WTC11 (cell line): ENCODE measurements at regions not wholly inside any gene's neighbourhood (a gene's known extent, or its start where the extent isn't known, plus 50 kb on each side); places are given as distances from the start of the nearest gene placed in this dataset.

Experiments
- ATAC-seq: fragments of 200-7000 bp; cut with Tn5 transposase; 2 replicates; pipeline ENCODE4 v1.10.0; 2021; ENCODE audit warnings: mild to moderate bottlenecking, moderate library complexity
- CTCF ChIA-PET: fragments of 300-600 bp; sonication (Branson Sonifier 250); formaldehyde crosslinking; loops from one replicate; lab custom pipeline; 2021; ENCODE audit warnings: antibody characterized with exemption; lab: Charles Lee
- POLR2A ChIA-PET: fragments of 350-600 bp; sonication (Branson Sonifier 250); formaldehyde crosslinking; loops from one replicate; lab custom pipeline; 2021; ENCODE audit warnings: antibody characterized with exemption; lab: Charles Lee
- DNase-seq: peaks from one replicate; pipeline ENCODE4 v3.0.0; 2021; ENCODE audit warnings: low spot score
- H3K27ac Mint-ChIP-seq: 2 replicates; pipeline ENCODE4 v1.8.0; 2021; ENCODE audit warnings: mixed read lengths
- H3K27me3 Mint-ChIP-seq: 2 replicates; pipeline ENCODE4 v1.8.0; 2021; ENCODE audit warnings: low read depth, mild to moderate bottlenecking, moderate library complexity, mixed read lengths
- H3K36me3 Mint-ChIP-seq: 2 replicates; pipeline ENCODE4 v1.8.0; 2021; ENCODE audit warnings: mixed read lengths
- H3K4me1 Mint-ChIP-seq: 2 replicates; pipeline ENCODE4 v1.8.0; 2022; ENCODE audit warnings: mixed read lengths
- H3K4me3 Mint-ChIP-seq: 2 replicates; pipeline ENCODE4 v1.8.0; 2021; ENCODE audit warnings: mild to moderate bottlenecking, moderate library complexity, mixed read lengths
- H3K9me3 Mint-ChIP-seq: 2 replicates; pipeline ENCODE4 v1.8.0; 2021; ENCODE audit warnings: mixed read lengths
- CREB1 ChIP-seq: sonication (generic); formaldehyde crosslinking; IDR thresholded peaks from 2 replicates; pipeline ENCODE4 v1.8.0; 2023; ENCODE audit warnings: mild to moderate bottlenecking, missing genetic modification reagents
- FOXP1 ChIP-seq: sonication (generic); formaldehyde crosslinking; IDR thresholded peaks from 2 replicates; pipeline ENCODE4 v1.8.0; 2022; ENCODE audit warnings: missing genetic modification reagents, mild to moderate bottlenecking, moderate library complexity, borderline replicate concordance
- GTF2I ChIP-seq: fragments of 250-450 bp; sonication (Bioruptor Pico); conservative IDR thresholded peaks from 2 replicates; pipeline ENCODE4 v1.4.0; 2021; ENCODE audit warnings: mild to moderate bottlenecking
- NR3C1 ChIP-seq: sonication (generic); formaldehyde crosslinking; conservative IDR thresholded peaks from 2 replicates; pipeline ENCODE4 v1.8.1; 2023; ENCODE audit warnings: low read depth, mild to moderate bottlenecking, missing genetic modification reagents
- SMAD3 ChIP-seq: sonication (generic); formaldehyde crosslinking; IDR thresholded peaks from 2 replicates; pipeline ENCODE4 v1.8.0; 2022; ENCODE audit warnings: missing genetic modification reagents, mild to moderate bottlenecking, borderline replicate concordance
- SMAD4 ChIP-seq: sonication (generic); formaldehyde crosslinking; IDR thresholded peaks from 2 replicates; pipeline ENCODE4 v1.8.0; 2022; ENCODE audit warnings: mild to moderate bottlenecking, missing genetic modification reagents
- ZNF263 ChIP-seq: sonication (generic); formaldehyde crosslinking; IDR thresholded peaks from 2 replicates; pipeline ENCODE4 v1.8.1; 2022; ENCODE audit warnings: low read depth, mild to moderate bottlenecking, moderate library complexity, missing genetic modification reagents
- ZNF396 ChIP-seq: fragments of 250-450 bp; sonication (Bioruptor Pico); IDR thresholded peaks from 2 replicates; pipeline ENCODE4 v1.8.0; 2021; ENCODE audit warnings: mild to moderate bottlenecking, moderate library complexity, borderline replicate concordance
- ZNF671 ChIP-seq: fragments of 250-450 bp; sonication (Bioruptor Pico); IDR thresholded peaks from 2 replicates; pipeline ENCODE4 v1.8.0; 2021; ENCODE audit warnings: mild to moderate bottlenecking
- TF ChIP-seq, protein P1 (sequence below): sonication (generic); formaldehyde crosslinking; IDR thresholded peaks from 2 replicates; pipeline ENCODE4 v1.8.1; 2022; ENCODE audit warnings: low read depth, mild to moderate bottlenecking, moderate library complexity, missing genetic modification reagents, borderline replicate concordance
- TF ChIP-seq, protein P2 (sequence below): sonication (generic); formaldehyde crosslinking; conservative IDR thresholded peaks from 2 replicates; pipeline ENCODE4 v1.8.1; 2023; ENCODE audit warnings: mild to moderate bottlenecking, low read depth, missing genetic modification reagents, moderate library complexity
- TF ChIP-seq, protein P3 (sequence below): sonication (generic); formaldehyde crosslinking; IDR thresholded peaks from 2 replicates; pipeline ENCODE4 v1.8.1; 2023; ENCODE audit warnings: mild to moderate bottlenecking, missing genetic modification reagents, moderate library complexity
- TF ChIP-seq, protein P4 (sequence below): fragments of 250-450 bp; sonication (Bioruptor Pico); IDR thresholded peaks from 2 replicates; pipeline ENCODE4 v1.9.0; 2021; ENCODE audit warnings: mild to moderate bottlenecking
- TF ChIP-seq, protein P5 (sequence below): sonication (generic); formaldehyde crosslinking; conservative IDR thresholded peaks from 2 replicates; pipeline ENCODE4 v1.8.1; 2022; ENCODE audit warnings: mild to moderate bottlenecking, missing genetic modification reagents
- TF ChIP-seq, protein P6 (sequence below): fragments of 250-450 bp; sonication (Bioruptor Pico); conservative IDR thresholded peaks from 2 replicates; pipeline ENCODE4 v1.9.0; 2021; ENCODE audit warnings: mild to moderate bottlenecking
- TF ChIP-seq, protein P7 (sequence below): sonication (generic); formaldehyde crosslinking; IDR thresholded peaks from 2 replicates; pipeline ENCODE4 v1.8.0; 2022; ENCODE audit warnings: missing genetic modification reagents

DNA sequence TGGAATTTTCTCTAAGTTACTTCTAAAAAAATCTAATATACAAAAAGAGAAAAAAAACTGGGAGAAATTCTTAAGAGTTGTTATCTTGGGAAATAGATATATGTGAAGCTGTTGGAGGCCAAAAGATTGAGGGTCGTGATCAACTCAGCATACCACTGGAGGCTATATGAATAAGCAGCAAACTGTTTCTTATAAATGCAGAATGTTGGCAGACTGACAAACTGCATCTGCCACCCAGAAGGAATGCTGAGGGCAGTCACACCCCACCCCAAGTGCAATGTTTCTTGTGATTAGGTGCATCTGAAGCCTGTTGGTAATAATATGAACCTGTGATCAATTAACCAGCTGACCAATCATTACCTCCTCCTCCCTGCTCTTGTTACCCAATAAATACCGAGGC lies 818.6 kb upstream of the MGAT4C start:
- H3K4me3 Mint-ChIP-seq, result no peak overlapping the region
- DNase-seq (no peak), ATAC-seq (no peak)
- H3K4me1 Mint-ChIP-seq, result no peaks in the 10 kb centered on the region
- no peak overlapping the region for H3K27ac Mint-ChIP-seq
- TF ChIP-seq, protein P1, sequence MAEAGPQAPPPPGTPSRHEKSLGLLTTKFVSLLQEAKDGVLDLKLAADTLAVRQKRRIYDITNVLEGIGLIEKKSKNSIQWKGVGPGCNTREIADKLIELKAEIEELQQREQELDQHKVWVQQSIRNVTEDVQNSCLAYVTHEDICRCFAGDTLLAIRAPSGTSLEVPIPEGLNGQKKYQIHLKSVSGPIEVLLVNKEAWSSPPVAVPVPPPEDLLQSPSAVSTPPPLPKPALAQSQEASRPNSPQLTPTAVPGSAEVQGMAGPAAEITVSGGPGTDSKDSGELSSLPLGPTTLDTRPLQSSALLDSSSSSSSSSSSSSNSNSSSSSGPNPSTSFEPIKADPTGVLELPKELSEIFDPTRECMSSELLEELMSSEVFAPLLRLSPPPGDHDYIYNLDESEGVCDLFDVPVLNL (CRISPR knock-in tag), result no peak
- TF ChIP-seq, protein P2, sequence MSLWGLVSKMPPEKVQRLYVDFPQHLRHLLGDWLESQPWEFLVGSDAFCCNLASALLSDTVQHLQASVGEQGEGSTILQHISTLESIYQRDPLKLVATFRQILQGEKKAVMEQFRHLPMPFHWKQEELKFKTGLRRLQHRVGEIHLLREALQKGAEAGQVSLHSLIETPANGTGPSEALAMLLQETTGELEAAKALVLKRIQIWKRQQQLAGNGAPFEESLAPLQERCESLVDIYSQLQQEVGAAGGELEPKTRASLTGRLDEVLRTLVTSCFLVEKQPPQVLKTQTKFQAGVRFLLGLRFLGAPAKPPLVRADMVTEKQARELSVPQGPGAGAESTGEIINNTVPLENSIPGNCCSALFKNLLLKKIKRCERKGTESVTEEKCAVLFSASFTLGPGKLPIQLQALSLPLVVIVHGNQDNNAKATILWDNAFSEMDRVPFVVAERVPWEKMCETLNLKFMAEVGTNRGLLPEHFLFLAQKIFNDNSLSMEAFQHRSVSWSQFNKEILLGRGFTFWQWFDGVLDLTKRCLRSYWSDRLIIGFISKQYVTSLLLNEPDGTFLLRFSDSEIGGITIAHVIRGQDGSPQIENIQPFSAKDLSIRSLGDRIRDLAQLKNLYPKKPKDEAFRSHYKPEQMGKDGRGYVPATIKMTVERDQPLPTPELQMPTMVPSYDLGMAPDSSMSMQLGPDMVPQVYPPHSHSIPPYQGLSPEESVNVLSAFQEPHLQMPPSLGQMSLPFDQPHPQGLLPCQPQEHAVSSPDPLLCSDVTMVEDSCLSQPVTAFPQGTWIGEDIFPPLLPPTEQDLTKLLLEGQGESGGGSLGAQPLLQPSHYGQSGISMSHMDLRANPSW (CRISPR knock-in tag), result no peak
- TF ChIP-seq SMAD4 (CRISPR knock-in tag) (no peak), ZNF671 (CRISPR knock-in tag) (no peak), SMAD3 (no peak), NR3C1 (no peak), FOXP1 (CRISPR knock-in tag) (no peak), ZNF396 (CRISPR knock-in tag) (no peak), ZNF263 (no peak)
- TF ChIP-seq, protein P3, sequence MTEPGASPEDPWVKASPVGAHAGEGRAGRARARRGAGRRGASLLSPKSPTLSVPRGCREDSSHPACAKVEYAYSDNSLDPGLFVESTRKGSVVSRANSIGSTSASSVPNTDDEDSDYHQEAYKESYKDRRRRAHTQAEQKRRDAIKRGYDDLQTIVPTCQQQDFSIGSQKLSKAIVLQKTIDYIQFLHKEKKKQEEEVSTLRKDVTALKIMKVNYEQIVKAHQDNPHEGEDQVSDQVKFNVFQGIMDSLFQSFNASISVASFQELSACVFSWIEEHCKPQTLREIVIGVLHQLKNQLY (CRISPR knock-in tag), result no peak
- TF ChIP-seq, protein P4, sequence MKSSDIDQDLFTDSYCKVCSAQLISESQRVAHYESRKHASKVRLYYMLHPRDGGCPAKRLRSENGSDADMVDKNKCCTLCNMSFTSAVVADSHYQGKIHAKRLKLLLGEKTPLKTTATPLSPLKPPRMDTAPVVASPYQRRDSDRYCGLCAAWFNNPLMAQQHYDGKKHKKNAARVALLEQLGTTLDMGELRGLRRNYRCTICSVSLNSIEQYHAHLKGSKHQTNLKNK (CRISPR knock-in tag), result no peak
- TF ChIP-seq, protein P5, sequence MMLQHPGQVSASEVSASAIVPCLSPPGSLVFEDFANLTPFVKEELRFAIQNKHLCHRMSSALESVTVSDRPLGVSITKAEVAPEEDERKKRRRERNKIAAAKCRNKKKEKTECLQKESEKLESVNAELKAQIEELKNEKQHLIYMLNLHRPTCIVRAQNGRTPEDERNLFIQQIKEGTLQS (CRISPR knock-in tag), result no peak
- TF ChIP-seq, protein P6, sequence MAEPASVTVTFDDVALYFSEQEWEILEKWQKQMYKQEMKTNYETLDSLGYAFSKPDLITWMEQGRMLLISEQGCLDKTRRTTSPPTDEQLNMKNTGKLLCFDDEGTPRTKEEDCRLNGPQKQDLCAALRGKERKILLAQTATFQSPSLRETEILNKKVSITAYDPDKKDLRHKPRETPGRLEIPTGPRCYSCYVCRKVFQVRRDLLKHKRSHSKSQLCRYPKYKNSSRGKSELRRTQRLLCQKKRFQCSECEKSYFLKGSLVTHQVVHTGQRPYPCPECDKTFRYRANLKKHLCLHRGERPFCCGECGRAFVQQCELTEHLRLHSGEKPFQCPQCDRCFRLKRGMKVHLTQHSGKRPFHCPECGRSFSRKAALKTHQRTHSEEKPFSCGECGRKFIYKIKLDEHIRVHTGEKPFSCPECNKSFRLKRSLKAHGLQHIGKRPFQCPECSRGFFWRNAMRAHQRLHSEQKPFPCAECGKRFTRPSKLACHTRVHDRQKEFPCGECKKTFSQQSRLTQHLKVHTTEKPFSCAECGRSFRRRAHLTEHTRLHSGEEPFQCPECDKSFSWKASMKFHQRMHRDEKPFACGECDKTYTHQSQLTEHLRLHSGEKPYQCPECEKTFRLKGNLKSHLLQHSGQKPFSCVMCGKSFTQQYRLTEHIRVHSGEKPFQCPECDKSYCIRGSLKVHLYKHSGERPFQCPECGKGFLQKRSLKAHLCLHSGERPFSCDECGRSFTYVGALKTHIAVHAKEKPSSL (CRISPR knock-in tag), result no peak
- TF ChIP-seq, protein P7, sequence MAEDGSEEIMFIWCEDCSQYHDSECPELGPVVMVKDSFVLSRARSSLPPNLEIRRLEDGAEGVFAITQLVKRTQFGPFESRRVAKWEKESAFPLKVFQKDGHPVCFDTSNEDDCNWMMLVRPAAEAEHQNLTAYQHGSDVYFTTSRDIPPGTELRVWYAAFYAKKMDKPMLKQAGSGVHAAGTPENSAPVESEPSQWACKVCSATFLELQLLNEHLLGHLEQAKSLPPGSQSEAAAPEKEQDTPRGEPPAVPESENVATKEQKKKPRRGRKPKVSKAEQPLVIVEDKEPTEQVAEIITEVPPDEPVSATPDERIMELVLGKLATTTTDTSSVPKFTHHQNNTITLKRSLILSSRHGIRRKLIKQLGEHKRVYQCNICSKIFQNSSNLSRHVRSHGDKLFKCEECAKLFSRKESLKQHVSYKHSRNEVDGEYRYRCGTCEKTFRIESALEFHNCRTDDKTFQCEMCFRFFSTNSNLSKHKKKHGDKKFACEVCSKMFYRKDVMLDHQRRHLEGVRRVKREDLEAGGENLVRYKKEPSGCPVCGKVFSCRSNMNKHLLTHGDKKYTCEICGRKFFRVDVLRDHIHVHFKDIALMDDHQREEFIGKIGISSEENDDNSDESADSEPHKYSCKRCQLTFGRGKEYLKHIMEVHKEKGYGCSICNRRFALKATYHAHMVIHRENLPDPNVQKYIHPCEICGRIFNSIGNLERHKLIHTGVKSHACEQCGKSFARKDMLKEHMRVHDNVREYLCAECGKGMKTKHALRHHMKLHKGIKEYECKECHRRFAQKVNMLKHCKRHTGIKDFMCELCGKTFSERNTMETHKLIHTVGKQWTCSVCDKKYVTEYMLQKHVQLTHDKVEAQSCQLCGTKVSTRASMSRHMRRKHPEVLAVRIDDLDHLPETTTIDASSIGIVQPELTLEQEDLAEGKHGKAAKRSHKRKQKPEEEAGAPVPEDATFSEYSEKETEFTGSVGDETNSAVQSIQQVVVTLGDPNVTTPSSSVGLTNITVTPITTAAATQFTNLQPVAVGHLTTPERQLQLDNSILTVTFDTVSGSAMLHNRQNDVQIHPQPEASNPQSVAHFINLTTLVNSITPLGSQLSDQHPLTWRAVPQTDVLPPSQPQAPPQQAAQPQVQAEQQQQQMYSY (CRISPR knock-in tag), result no peak
- POLR2A ChIA-PET, result no interaction called here
- H3K36me3 Mint-ChIP-seq, result peaks cover 15% of the 10 kb centered on the region
- CTCF ChIA-PET, result no interaction called here
- peaks cover 28% of the 10 kb centered on the region for H3K9me3 Mint-ChIP-seq
- no peaks in the 10 kb centered on the region for H3K27me3 Mint-ChIP-seq

DNA sequence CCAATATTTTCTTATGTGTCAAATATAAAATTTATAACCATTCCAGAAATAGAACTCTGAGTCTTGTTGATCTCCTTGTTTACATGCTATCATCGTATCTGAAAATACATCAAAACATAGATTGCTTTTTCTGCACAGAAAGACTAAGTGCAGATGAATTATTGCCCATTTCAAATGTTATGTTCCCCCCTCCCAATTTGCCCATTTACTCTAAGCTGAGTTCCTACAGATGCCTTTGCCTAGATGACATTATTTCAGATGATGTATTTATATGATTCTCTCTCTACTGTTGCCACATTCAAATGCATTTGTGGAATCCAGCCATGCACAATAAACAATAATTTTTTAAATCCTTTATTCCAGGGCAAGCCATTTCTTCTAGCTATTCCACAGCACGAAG lies 810.1 kb upstream of the MGAT4C start:
- H3K9me3 Mint-ChIP-seq, result peaks cover 17% of the 10 kb centered on the region
- no peak for DNase-seq
- H3K4me3 Mint-ChIP-seq, result no peak overlapping the region
- TF ChIP-seq GTF2I, result no peak
- TF ChIP-seq CREB1 (CRISPR knock-in tag), result no peak
- no peaks in the 10 kb centered on the region for H3K4me1 Mint-ChIP-seq
- no peaks in the 10 kb centered on the region for H3K36me3 Mint-ChIP-seq
- no peaks in the 10 kb centered on the region for H3K27me3 Mint-ChIP-seq
- no peak overlapping the region for H3K27ac Mint-ChIP-seq
- ChIA-PET POLR2A (no interaction called here), CTCF (no interaction called here)
- no peak for ATAC-seq
